ENCODE measurements at regions not wholly inside any gene's neighbourhood (a gene's known extent, or its start where the extent isn't known, plus 50 kb on each side); places are given as distances from the start of the nearest gene placed in this dataset.

- in situ Hi-C loops (cut with MboI; ENCODE audit: low pct_unique_long_range_greater_than_20kb, low sequenced_read_pairs, unreplicated experiment) = no loop called here
- no peak for DNase-seq (ENCODE audit: low spot score)
- no peak for TF ChIP-seq CTCF (IDR thresholded peaks at IDR 0.05; ENCODE audit: extremely low read depth, insufficient read depth, missing control alignments)
Measured at GRCh38 chr9:107094370-107094769, 188.7 kb upstream of the RAD23B start.

- no peak for TF ChIP-seq CTCF (IDR thresholded peaks at IDR 0.05; ENCODE audit: extremely low read depth, insufficient read depth, missing control alignments)
- in situ Hi-C loops (cut with MboI; ENCODE audit: low pct_unique_long_range_greater_than_20kb, low sequenced_read_pairs, unreplicated experiment) = no loop called here
- no peak for DNase-seq (ENCODE audit: low spot score)
Measured at GRCh38 chr9:107100591-107100990, 182.5 kb upstream of the RAD23B start.

GRCh38 chr9:107102011-107102410, 181.1 kb upstream of the RAD23B start:
- in situ Hi-C loops (cut with MboI; ENCODE audit: low pct_unique_long_range_greater_than_20kb, low sequenced_read_pairs, unreplicated experiment) = no loop called here
- no peak for TF ChIP-seq CTCF (IDR thresholded peaks at IDR 0.05; ENCODE audit: extremely low read depth, insufficient read depth, missing control alignments)
- DNase-seq (ENCODE audit: low spot score) = no peak

- TF ChIP-seq CTCF (IDR thresholded peaks at IDR 0.05; ENCODE audit: extremely low read depth, insufficient read depth, missing control alignments) = no peak
- in situ Hi-C loops (cut with MboI; ENCODE audit: low pct_unique_long_range_greater_than_20kb, low sequenced_read_pairs, unreplicated experiment) = no loop called here
- DNase-seq (ENCODE audit: low spot score) = no peak
Measured at GRCh38 chr9:107103621-107104020, 179.5 kb upstream of the RAD23B start.

GRCh38 chr9:107105784-107106183, 177.3 kb upstream of the RAD23B start:
- TF ChIP-seq CTCF (IDR thresholded peaks at IDR 0.05; ENCODE audit: extremely low read depth, insufficient read depth, missing control alignments) = no peak
- DNase-seq (ENCODE audit: low spot score) = no peak
- in situ Hi-C loops (cut with MboI; ENCODE audit: low pct_unique_long_range_greater_than_20kb, low sequenced_read_pairs, unreplicated experiment) = no loop called here

- in situ Hi-C loops (cut with MboI; ENCODE audit: low pct_unique_long_range_greater_than_20kb, low sequenced_read_pairs, unreplicated experiment) = no loop called here
- no peak for TF ChIP-seq CTCF (IDR thresholded peaks at IDR 0.05; ENCODE audit: extremely low read depth, insufficient read depth, missing control alignments)
- no peak for DNase-seq (ENCODE audit: low spot score)
Measured at GRCh38 chr9:107106416-107106815, 176.7 kb upstream of the RAD23B start.

Measured in GM13977 (cell line).